ENCODE measurements at regions not wholly inside any gene's neighbourhood (a gene's known extent, or its start where the extent isn't known, plus 50 kb on each side); places are given as distances from the start of the nearest gene placed in this dataset.

DNA sequence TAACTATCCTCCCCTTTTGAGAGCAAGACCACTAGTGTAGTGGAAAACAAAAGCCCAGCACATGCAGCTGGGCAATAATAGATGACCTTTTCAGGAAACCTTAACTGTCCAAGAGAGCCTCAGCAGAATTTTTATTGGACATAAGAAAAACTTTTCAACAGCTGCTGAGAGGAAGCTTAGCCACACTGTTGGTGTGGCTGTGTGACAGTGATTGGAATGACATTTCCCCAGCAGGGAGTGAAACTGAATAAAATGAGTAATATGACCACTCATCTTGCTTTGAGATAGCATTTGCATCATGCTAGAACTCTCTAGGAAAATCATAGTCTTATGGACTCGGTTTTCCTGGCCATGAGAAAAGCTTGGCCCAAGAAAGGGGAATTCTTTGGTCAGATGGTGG is 687.8 kb downstream of the SLCO4C1 start:
- TF ChIP-seq GABPA (IDR thresholded peaks at IDR 0.05 in 1 of 2, conservative IDR thresholded peaks at IDR 0.05 in 1 of 2) (no peak), YY1 (IDR thresholded peaks at IDR 0.05) (no peak), EGR1 (IDR thresholded peaks at IDR 0.05; ENCODE audit: low read depth in 2 of 2) (no peak), TAF1 (conservative IDR thresholded peaks at IDR 0.05) (no peak), RAD21 (IDR thresholded peaks at IDR 0.05) (no peak)
- TF ChIP-seq, protein P1, sequence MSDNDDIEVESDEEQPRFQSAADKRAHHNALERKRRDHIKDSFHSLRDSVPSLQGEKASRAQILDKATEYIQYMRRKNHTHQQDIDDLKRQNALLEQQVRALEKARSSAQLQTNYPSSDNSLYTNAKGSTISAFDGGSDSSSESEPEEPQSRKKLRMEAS (IDR thresholded peaks at IDR 0.05) = no peak
- TF ChIP-seq, protein P2, sequence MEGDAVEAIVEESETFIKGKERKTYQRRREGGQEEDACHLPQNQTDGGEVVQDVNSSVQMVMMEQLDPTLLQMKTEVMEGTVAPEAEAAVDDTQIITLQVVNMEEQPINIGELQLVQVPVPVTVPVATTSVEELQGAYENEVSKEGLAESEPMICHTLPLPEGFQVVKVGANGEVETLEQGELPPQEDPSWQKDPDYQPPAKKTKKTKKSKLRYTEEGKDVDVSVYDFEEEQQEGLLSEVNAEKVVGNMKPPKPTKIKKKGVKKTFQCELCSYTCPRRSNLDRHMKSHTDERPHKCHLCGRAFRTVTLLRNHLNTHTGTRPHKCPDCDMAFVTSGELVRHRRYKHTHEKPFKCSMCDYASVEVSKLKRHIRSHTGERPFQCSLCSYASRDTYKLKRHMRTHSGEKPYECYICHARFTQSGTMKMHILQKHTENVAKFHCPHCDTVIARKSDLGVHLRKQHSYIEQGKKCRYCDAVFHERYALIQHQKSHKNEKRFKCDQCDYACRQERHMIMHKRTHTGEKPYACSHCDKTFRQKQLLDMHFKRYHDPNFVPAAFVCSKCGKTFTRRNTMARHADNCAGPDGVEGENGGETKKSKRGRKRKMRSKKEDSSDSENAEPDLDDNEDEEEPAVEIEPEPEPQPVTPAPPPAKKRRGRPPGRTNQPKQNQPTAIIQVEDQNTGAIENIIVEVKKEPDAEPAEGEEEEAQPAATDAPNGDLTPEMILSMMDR (IDR thresholded peaks at IDR 0.05; ENCODE audit: low read depth, low read length, missing input control) = no peak
- TF ChIP-seq, protein P3, sequence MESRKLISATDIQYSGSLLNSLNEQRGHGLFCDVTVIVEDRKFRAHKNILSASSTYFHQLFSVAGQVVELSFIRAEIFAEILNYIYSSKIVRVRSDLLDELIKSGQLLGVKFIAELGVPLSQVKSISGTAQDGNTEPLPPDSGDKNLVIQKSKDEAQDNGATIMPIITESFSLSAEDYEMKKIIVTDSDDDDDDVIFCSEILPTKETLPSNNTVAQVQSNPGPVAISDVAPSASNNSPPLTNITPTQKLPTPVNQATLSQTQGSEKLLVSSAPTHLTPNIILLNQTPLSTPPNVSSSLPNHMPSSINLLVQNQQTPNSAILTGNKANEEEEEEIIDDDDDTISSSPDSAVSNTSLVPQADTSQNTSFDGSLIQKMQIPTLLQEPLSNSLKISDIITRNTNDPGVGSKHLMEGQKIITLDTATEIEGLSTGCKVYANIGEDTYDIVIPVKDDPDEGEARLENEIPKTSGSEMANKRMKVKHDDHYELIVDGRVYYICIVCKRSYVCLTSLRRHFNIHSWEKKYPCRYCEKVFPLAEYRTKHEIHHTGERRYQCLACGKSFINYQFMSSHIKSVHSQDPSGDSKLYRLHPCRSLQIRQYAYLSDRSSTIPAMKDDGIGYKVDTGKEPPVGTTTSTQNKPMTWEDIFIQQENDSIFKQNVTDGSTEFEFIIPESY (IDR thresholded peaks at IDR 0.05) = no peak
- TF ChIP-seq, protein P4, sequence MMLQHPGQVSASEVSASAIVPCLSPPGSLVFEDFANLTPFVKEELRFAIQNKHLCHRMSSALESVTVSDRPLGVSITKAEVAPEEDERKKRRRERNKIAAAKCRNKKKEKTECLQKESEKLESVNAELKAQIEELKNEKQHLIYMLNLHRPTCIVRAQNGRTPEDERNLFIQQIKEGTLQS (IDR thresholded peaks at IDR 0.05) = no peak
- TF ChIP-seq, protein P5, sequence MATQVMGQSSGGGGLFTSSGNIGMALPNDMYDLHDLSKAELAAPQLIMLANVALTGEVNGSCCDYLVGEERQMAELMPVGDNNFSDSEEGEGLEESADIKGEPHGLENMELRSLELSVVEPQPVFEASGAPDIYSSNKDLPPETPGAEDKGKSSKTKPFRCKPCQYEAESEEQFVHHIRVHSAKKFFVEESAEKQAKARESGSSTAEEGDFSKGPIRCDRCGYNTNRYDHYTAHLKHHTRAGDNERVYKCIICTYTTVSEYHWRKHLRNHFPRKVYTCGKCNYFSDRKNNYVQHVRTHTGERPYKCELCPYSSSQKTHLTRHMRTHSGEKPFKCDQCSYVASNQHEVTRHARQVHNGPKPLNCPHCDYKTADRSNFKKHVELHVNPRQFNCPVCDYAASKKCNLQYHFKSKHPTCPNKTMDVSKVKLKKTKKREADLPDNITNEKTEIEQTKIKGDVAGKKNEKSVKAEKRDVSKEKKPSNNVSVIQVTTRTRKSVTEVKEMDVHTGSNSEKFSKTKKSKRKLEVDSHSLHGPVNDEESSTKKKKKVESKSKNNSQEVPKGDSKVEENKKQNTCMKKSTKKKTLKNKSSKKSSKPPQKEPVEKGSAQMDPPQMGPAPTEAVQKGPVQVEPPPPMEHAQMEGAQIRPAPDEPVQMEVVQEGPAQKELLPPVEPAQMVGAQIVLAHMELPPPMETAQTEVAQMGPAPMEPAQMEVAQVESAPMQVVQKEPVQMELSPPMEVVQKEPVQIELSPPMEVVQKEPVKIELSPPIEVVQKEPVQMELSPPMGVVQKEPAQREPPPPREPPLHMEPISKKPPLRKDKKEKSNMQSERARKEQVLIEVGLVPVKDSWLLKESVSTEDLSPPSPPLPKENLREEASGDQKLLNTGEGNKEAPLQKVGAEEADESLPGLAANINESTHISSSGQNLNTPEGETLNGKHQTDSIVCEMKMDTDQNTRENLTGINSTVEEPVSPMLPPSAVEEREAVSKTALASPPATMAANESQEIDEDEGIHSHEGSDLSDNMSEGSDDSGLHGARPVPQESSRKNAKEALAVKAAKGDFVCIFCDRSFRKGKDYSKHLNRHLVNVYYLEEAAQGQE (IDR thresholded peaks at IDR 0.05) = no peak

Data from liver (tissue), 3 donors.